ENCODE measurements at regions not wholly inside any gene's neighbourhood (a gene's known extent, or its start where the extent isn't known, plus 50 kb on each side); places are given as distances from the start of the nearest gene placed in this dataset.

DNA sequence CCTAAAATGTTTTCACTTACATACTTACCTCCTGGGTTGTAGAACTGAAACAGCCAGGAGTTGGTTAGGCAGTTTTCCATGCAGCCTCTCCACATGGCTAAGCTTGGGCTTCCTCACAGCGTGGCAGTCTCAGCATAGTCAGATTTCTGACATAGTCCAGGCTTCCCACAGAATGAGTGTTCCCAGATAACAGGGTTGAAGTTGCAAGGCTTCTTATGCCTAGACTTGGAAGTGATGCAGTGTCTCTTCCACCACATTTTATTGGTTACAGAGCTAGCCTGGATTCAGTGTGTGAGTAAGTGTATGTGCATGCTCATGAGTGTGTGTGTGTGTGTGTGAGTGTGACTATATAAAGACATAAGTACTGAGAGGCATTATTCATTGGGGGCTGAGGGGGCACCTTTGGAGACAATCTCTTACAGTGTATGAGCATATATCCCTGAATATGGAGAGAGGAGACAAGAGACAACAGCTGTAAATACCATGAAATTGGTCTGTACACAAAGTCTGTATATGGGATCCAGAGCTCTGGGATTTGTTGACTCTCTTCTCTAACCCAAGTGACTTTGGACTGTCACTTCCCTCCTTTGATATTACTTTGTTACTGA, 78.1 kb downstream of the ZNF621 start:
- no peaks in the 10 kb centered on the region for H3K36me3 Mint-ChIP-seq
- Histone ChIP-seq H3K4me1 (ENCODE audit: control insufficient read depth in 1 of 2, insufficient read depth in 2 of 2, low read length in 2 of 2) (no peaks in the 10 kb centered on the region), H3K27me3 (ENCODE audit: control insufficient read depth in 2 of 2, insufficient read depth in 2 of 2, low read length in 2 of 2) (no peaks in the 10 kb centered on the region), H3K36me3 (replicated peaks in 1 of 2; ENCODE audit: control insufficient read depth in 1 of 2, insufficient read depth in 2 of 2, low read length in 2 of 2) (no peaks in the 10 kb centered on the region), H3K4me3 (replicated peaks in 1 of 3; ENCODE audit: low read depth in 2 of 3, low read length in 3 of 3) (no peak overlapping the region), H3K4me2 (replicated peaks; ENCODE audit: extremely low read depth, low read length, poor library complexity, severe bottlenecking) (no peak overlapping the region), H4K20me1 (ENCODE audit: insufficient read depth, low read length) (no peaks in the 10 kb centered on the region), H3K79me2 (ENCODE audit: insufficient read depth, low read length) (no peaks in the 10 kb centered on the region), H3K9me3 (replicated peaks in 1 of 2; ENCODE audit: control insufficient read depth in 1 of 2, insufficient read depth in 1 of 2, low read length in 2 of 2) (no peaks in the 10 kb centered on the region), H2AFZ (ENCODE audit: insufficient read depth, low read depth, low read length, poor library complexity, severe bottlenecking) (no peak overlapping the region), H3K9ac (ENCODE audit: insufficient read depth, low read length, poor library complexity, severe bottlenecking) (no peak overlapping the region), H3K27ac (ENCODE audit: low read depth in 1 of 2, low read length in 2 of 2) (no peak overlapping the region)
- TF ChIP-seq, protein P1, sequence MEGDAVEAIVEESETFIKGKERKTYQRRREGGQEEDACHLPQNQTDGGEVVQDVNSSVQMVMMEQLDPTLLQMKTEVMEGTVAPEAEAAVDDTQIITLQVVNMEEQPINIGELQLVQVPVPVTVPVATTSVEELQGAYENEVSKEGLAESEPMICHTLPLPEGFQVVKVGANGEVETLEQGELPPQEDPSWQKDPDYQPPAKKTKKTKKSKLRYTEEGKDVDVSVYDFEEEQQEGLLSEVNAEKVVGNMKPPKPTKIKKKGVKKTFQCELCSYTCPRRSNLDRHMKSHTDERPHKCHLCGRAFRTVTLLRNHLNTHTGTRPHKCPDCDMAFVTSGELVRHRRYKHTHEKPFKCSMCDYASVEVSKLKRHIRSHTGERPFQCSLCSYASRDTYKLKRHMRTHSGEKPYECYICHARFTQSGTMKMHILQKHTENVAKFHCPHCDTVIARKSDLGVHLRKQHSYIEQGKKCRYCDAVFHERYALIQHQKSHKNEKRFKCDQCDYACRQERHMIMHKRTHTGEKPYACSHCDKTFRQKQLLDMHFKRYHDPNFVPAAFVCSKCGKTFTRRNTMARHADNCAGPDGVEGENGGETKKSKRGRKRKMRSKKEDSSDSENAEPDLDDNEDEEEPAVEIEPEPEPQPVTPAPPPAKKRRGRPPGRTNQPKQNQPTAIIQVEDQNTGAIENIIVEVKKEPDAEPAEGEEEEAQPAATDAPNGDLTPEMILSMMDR (IDR thresholded peaks at IDR 0.05) = no peak
- no peak for DNase-seq
- H3K27me3 Mint-ChIP-seq (ENCODE audit: low read depth in 3 of 3) = peaks cover 0 to 13% (median 6%) of the 10 kb centered on the region in 3 donors
- H3K27ac Mint-ChIP-seq = no peak overlapping the region
- H3K9me3 Mint-ChIP-seq = peaks cover 0 to 5% (median 2%) of the 10 kb centered on the region in 7 donors
- intact Hi-C loops (cut with micrococcal nuclease) = no loop called here
- 100% methylated on average over 1 of the region's 1 CpG for WGBS (ENCODE audit: insufficient coverage)
- H3K4me1 Mint-ChIP-seq = no peaks in the 10 kb centered on the region
- H3K4me3 Mint-ChIP-seq = no peak overlapping the region

DNA sequence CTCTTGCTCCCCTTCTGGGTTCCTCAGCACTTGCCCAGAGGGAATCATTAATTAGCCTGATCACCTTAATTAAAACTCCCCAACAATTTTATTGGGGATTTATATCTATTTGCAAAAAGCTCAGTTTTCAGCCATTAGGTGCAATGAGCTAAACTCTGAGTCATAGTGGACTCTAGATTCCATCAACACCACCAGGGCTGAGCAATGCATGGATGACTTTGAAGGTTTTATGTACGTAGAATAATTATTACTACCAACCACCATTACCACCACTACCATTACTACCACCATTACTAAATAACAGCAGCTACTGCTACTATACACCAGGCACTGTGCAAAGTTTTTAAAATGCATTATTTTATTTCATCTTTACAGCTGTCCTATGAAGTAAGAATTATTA, 81.2 kb downstream of the ZNF621 start:
- Mint-ChIP-seq H3K36me3 (no peaks in the 10 kb centered on the region), H3K27ac (no peak overlapping the region), H3K4me3 (no peak overlapping the region), H3K9me3 (peaks cover 0 to 2% (median 0%) of the 10 kb centered on the region in 7 donors), H3K4me1 (no peaks in the 10 kb centered on the region), H3K27me3 (ENCODE audit: low read depth in 3 of 3) (peaks cover 1 to 16% (median 8%) of the 10 kb centered on the region in 3 donors)
- no peaks in the 10 kb centered on the region for H3K27me3 ChIP-seq (ENCODE audit: control insufficient read depth in 2 of 2, insufficient read depth in 2 of 2, low read length in 2 of 2)
- H3K27ac ChIP-seq (ENCODE audit: low read depth in 1 of 2, low read length in 2 of 2) = no peak overlapping the region
- H3K4me2 ChIP-seq (replicated peaks; ENCODE audit: extremely low read depth, low read length, poor library complexity, severe bottlenecking) = no peak overlapping the region
- intact Hi-C loops (cut with micrococcal nuclease) = no loop called here
- TF ChIP-seq, protein P1 (IDR thresholded peaks at IDR 0.05) = no peak
- no peaks in the 10 kb centered on the region for H3K79me2 ChIP-seq (ENCODE audit: insufficient read depth, low read length)
- no peak overlapping the region for H3K4me3 ChIP-seq (replicated peaks in 1 of 3; ENCODE audit: low read depth in 2 of 3, low read length in 3 of 3)
- no peaks in the 10 kb centered on the region for H3K9me3 ChIP-seq (replicated peaks in 1 of 2; ENCODE audit: control insufficient read depth in 1 of 2, insufficient read depth in 1 of 2, low read length in 2 of 2)
- no peak overlapping the region for H2AFZ ChIP-seq (ENCODE audit: insufficient read depth, low read depth, low read length, poor library complexity, severe bottlenecking)
- no peak overlapping the region for H3K9ac ChIP-seq (ENCODE audit: insufficient read depth, low read length, poor library complexity, severe bottlenecking)
- WGBS (ENCODE audit: insufficient coverage) = no CpG with 5 or more reads among the region's 1 CpG
- DNase-seq = no peak
- no peaks in the 10 kb centered on the region for H3K4me1 ChIP-seq (ENCODE audit: control insufficient read depth in 1 of 2, insufficient read depth in 2 of 2, low read length in 2 of 2)
- no peaks in the 10 kb centered on the region for H3K36me3 ChIP-seq (replicated peaks in 1 of 2; ENCODE audit: control insufficient read depth in 1 of 2, insufficient read depth in 2 of 2, low read length in 2 of 2)
- H4K20me1 ChIP-seq (ENCODE audit: insufficient read depth, low read length) = no peaks in the 10 kb centered on the region

Data from CD14-positive monocyte (primary cell).